ENCODE measurements at regions not wholly inside any gene's neighbourhood (a gene's known extent, or its start where the extent isn't known, plus 50 kb on each side); places are given as distances from the start of the nearest gene placed in this dataset.

DNA sequence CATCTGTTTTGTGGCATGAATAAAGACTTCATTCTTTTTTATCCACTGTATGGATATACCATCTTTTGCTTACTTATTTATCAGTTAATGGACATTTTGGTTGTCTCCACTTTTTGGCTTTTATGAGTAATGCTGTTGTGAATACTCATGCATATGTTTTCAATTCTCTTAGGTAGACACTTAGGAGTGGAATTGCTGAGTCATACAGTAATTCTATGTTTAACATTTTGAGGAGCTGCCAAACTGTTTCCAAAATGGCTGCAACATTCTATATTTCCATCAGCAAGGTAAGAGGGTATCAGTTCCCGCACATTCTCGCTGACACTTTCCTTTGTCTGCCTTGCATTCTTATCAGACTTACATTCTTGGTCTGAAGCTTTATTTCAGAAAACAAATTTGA lies 191.1 kb downstream of the WNT5A start:
- TF ChIP-seq POLR2AphosphoS5 (IDR thresholded peaks at IDR 0.05) (no peak), POLR2A (IDR thresholded peaks at IDR 0.05) (no peak)
- TF ChIP-seq, protein P1, sequence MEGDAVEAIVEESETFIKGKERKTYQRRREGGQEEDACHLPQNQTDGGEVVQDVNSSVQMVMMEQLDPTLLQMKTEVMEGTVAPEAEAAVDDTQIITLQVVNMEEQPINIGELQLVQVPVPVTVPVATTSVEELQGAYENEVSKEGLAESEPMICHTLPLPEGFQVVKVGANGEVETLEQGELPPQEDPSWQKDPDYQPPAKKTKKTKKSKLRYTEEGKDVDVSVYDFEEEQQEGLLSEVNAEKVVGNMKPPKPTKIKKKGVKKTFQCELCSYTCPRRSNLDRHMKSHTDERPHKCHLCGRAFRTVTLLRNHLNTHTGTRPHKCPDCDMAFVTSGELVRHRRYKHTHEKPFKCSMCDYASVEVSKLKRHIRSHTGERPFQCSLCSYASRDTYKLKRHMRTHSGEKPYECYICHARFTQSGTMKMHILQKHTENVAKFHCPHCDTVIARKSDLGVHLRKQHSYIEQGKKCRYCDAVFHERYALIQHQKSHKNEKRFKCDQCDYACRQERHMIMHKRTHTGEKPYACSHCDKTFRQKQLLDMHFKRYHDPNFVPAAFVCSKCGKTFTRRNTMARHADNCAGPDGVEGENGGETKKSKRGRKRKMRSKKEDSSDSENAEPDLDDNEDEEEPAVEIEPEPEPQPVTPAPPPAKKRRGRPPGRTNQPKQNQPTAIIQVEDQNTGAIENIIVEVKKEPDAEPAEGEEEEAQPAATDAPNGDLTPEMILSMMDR (IDR thresholded peaks at IDR 0.05 in 8 of 11, conservative IDR thresholded peaks at IDR 0.05 in 3 of 11) = no peak

Data from spleen (tissue), 7 donors.